HepG2 (cell line): ENCODE measurements at regions not wholly inside any gene's neighbourhood (a gene's known extent, or its start where the extent isn't known, plus 50 kb on each side); places are given as distances from the start of the nearest gene placed in this dataset.

Source experiments
- ELF3 ChIP-seq: IDR thresholded peaks from 2 replicates; pipeline ENCODE4 v1.6.1; 2016; ENCODE audit warnings: missing genetic modification reagents, missing compliant biosample characterization
- ELK4 ChIP-seq: sonication (generic); formaldehyde crosslinking; IDR thresholded peaks from 2 replicates; pipeline ENCODE4 v1.9.0; 2021; ENCODE audit warnings: missing genetic modification reagents, borderline replicate concordance
- MXD3 ChIP-seq: IDR thresholded peaks from 2 replicates; pipeline ENCODE4 v1.6.1; 2016; ENCODE audit warnings: mild to moderate bottlenecking, missing biosample characterization, missing genetic modification reagents
- NFE2L2 ChIP-seq: fragments of 150-350 bp; IDR thresholded peaks from 2 replicates; pipeline ENCODE4 v1.6.1; 2014; ENCODE audit warnings: low read length
- RNF2 ChIP-seq: fragments of 450-650 bp; conservative IDR thresholded peaks from 2 replicates; pipeline ENCODE4 v1.6.1; 2016; ENCODE audit warnings: low read depth
- SRF ChIP-seq: IDR thresholded peaks from 2 replicates; pipeline ENCODE4 v1.6.1; 2011; ENCODE audit warnings: mild to moderate bottlenecking, low read depth, low read length, moderate library complexity
- TEF ChIP-seq: sonication (generic); formaldehyde crosslinking; IDR thresholded peaks from 2 replicates; pipeline ENCODE4 v1.5.0; 2020; ENCODE audit warnings: missing genetic modification reagents
- TERF1 ChIP-seq: sonication (generic); formaldehyde crosslinking; IDR thresholded peaks from 2 replicates; pipeline ENCODE4 v1.8.0; 2022; ENCODE audit warnings: mild to moderate bottlenecking, missing genetic modification reagents, moderate library complexity
- ZHX1 ChIP-seq: sonication (generic); formaldehyde crosslinking; IDR thresholded peaks from 2 replicates; pipeline ENCODE4 v1.8.1; 2022; ENCODE audit warnings: low read depth, mild to moderate bottlenecking, missing genetic modification reagents
- ZNF292 ChIP-seq: sonication (generic); formaldehyde crosslinking; IDR thresholded peaks from 2 replicates; pipeline ENCODE4 v1.8.1; 2022; ENCODE audit warnings: mild to moderate bottlenecking, low read depth, missing genetic modification reagents, borderline replicate concordance
- ZNF3 ChIP-seq: IDR thresholded peaks from 2 replicates; pipeline ENCODE4 v1.7.0; 2017; ENCODE audit warnings: inconsistent platforms
- ZNF674 ChIP-seq: sonication (generic); formaldehyde crosslinking; IDR thresholded peaks from 2 replicates; pipeline ENCODE4 v1.5.0; 2020; ENCODE audit warnings: low read depth, mild to moderate bottlenecking, missing genetic modification reagents
- ZNF776 ChIP-seq: sonication (generic); formaldehyde crosslinking; IDR thresholded peaks from 2 replicates; pipeline ENCODE4 v1.4.0; 2020; ENCODE audit warnings: mild to moderate bottlenecking, missing genetic modification reagents
- ZNF800 ChIP-seq: sonication (generic); formaldehyde crosslinking; IDR thresholded peaks from 2 replicates; pipeline ENCODE4 v1.4.0; 2020; ENCODE audit warnings: missing genetic modification reagents

GRCh38 chr18:38886235-38886634 is 1320.6 kb upstream of the CELF4 start (continued):
- TF ChIP-seq ZNF776 (CRISPR knock-in tag) (no peak), SRF (no peak), ZHX1 (no peak), ELK4 (CRISPR knock-in tag) (no peak), RNF2 (no peak), ZNF800 (CRISPR knock-in tag) (no peak), ELF3 (no peak), NFE2L2 (no peak), ZNF292 (CRISPR knock-in tag) (no peak), ZNF3 (CRISPR knock-in tag) (no peak), MXD3 (CRISPR knock-in tag) (no peak), TERF1 (CRISPR knock-in tag) (no peak), TEF (CRISPR knock-in tag) (no peak), ZNF674 (CRISPR knock-in tag) (no peak)
